HG02623 (cell line): ENCODE measurements at regions not wholly inside any gene's neighbourhood (a gene's known extent, or its start where the extent isn't known, plus 50 kb on each side); places are given as distances from the start of the nearest gene placed in this dataset.

Experiments
- ATAC-seq: cut with Tn5 transposase; IDR thresholded peaks from one replicate; pipeline ENCODE4 v1.9.1; 2021; ENCODE audit warnings: moderate library complexity; ENCODE audit not compliant: unreplicated experiment

DNA sequence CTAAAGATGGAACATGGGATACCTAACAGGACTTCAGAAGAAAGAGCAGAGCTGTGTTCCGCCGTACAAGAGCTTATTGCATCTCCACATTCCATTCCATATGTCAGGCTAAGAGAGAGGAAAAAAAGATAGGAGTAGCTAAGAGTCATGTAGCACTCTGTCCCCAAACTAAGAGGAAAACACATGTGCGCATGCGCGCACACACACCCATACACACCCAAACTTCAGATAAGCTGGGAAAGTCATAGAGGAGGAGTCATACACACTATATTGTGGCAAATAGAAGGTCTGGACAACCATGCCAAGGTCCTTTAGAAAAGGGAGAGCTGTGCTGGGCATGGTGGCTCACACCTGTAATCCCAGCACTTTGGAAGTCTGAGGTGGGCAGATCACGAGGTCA lies 132.4 kb downstream of the RAB11FIP2 start:
- ATAC-seq, result no peak

DNA sequence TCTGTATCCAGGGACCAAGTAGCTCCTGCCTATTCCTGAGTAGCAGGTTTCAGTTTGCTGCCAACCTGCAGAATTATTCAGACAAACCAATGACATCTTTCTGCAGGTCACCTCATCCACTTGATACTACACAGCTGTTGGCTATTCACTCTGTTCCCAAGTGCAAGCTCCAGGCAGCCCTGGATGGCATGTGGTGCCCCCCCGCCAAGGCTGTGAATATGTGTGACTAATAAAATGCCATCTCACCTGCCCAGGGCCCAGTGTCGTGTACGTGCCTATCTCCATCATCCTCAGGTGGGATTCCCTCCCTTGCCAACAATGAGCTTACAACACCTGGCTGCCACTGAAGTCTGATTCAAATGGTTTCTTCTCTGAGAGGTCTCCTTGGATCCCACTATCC lies 125.8 kb downstream of the RAB11FIP2 start:
- ATAC-seq, result no peak

DNA sequence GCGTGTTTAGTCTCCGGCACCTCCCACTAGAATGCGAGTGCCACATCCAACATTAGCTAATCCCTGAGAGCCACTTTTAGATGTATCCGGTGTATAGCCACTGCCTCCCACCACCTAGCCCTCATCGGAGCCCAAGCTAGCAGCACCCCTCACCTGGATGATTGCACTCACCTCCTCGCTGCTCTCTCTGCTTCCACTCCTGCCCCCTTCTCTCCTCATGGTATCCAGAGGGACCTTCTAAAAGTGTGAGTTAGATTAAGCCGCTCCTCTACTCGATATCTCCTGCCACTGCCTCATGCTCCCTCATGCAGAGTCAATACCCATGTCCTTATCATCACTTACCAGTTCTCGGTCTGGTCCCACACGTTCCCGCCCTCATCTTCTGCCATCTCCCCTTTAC lies 125.3 kb downstream of the RAB11FIP2 start:
- no peak for ATAC-seq

GRCh38 chr10:117924820-117925219 lies 121.9 kb downstream of the RAB11FIP2 start:
- no peak for ATAC-seq

GRCh38 chr10:117925369-117925768 lies 121.4 kb downstream of the RAB11FIP2 start:
- no peak for ATAC-seq

- ATAC-seq, result no peak
These were observed 120.2 kb downstream of the RAB11FIP2 start for GRCh38 chr10:117926491-117926890.

- no peak for ATAC-seq
These were observed 119.4 kb downstream of the RAB11FIP2 start for GRCh38 chr10:117927332-117927731.

DNA sequence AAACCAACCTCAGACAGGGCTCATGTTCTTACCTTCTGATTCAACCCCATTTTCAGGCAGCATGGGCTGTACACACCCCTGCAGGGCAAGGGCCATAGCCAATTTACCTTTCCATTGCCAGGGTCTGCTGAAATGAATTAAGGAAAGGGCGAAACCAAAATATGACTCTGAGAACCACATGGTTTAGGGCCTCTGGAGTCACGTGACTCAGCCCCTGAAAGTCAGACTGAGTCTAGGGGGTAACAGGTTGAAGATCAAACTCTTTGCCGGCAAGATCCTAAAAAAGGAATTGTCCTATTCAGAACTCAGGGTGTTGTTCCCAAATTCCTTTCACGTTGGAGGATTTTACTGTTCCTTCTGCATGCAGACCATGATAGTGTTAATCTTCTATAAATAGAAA lies 118.9 kb downstream of the RAB11FIP2 start:
- no peak for ATAC-seq

DNA sequence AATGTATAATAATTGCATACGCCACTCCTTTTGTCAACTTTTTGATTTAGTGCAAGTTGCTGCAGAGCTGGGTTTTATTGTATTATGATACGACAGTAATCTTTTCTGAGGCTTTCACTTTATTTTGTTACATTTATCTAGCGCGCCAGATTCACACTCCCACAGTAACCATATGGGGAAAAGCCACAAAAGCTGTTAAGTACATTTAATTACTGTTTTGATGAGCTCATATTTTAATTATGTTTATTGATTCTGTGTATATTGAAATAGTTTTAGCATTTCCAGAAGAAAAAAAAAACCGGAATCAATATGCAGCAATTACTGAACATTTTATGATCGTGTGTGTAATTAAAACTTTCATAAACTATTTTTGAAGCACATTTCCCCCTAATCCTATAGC lies 118.5 kb downstream of the RAB11FIP2 start:
- ATAC-seq, result no peak

DNA sequence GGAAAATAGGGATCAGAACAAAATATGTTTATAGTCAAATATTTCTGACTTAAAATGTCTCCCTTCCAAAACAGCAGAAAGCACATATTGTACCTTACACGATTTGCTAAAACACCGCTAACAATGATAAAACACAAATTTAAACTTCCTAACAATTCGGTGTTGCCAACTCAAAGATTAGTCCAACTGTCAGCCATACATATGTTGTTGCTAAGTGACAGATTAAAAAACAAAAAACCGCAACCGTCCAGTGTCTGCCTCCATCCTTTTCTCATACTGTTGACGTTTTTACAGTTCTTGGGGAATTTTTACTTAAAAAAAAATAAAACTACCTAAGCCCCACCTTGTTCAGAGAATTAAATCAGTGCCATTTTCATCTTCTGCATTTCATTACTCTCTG lies 118.0 kb downstream of the RAB11FIP2 start:
- no peak for ATAC-seq

DNA sequence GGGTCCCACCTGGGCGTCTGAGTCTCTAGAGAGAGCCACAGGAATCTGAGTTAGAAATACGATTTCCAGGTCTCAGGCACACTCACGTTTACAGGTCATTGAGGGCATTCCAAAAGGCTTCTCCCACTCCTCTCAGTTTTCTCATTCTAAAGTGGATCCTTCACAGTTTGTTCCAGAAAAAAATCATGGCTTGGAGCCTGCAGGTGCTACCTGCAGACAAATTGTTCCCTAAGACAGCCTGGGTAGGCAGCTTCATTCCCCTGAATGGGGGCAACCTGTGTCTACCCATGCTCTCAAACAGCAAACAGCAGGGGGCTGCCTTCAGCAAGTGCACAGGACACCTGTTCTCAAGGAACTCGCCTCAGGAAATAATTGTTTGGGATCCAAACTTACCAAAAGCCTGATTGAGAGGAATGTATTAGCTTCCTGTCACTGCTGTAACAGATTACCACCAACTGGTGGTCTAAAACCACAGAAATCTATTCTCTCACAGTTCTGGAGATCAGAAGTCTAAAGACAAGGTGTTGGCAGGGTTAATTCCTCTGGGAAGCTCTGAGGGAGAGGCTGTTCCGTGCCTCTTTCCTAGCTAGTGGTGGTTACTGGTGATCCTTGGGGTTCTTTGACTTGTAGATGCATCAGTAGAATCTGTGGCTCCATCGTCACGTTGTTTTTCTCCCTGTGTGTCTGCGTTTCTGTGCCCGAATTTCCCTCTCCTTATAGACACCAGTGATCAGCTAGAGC lies 117.2 kb downstream of the RAB11FIP2 start:
- no peak for ATAC-seq

GRCh38 chr10:117931078-117931477 lies 115.7 kb downstream of the RAB11FIP2 start:
- ATAC-seq, result no peak

GRCh38 chr10:117933036-117933435 lies 113.7 kb downstream of the RAB11FIP2 start:
- ATAC-seq, result no peak

- no peak for ATAC-seq
These were observed 112.3 kb downstream of the RAB11FIP2 start for GRCh38 chr10:117934477-117934876.

DNA sequence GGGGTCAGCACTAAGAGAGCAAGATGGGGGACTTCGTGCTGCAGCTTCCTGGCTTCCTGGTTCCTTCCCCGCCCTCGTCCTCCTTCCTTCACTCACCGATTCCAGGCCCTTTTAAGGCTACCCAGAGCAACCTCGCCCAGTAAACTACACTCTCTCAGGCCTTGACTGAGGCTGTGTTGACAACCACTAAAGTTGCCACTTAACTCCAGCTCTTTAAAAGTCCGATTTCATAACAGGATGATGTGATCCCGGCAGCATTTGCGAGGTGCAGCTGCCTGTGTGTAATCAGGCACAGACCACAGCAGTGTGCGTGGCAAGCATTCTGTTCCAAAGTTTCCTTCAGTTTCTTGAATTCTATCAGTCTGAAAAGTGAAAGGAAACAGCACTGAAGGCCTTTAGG lies 110.6 kb downstream of the RAB11FIP2 start:
- no peak for ATAC-seq

DNA sequence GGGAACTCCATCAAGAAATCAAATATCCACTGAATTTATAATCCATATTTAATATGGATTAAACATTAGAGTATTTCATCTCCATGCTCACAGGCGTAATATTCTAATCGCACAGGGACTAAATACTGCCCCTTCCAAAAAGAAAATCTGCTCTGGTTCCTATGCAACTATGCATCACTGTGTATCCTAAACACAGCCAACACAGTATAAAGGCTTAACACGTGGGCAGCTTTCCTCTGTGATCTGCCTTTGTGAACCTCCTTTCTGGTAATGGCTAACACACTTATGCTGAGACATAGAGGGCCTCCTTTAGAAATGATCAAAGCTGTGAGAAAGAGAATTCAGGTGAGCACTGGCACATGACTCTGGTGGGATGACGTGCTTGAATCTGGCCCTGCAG lies 110.2 kb downstream of the RAB11FIP2 start:
- ATAC-seq, result no peak

GRCh38 chr10:117936976-117937375 lies 109.8 kb downstream of the RAB11FIP2 start:
- ATAC-seq, result no peak

- ATAC-seq, result no peak
These were observed 108.6 kb downstream of the RAB11FIP2 start for GRCh38 chr10:117938104-117938503.

DNA sequence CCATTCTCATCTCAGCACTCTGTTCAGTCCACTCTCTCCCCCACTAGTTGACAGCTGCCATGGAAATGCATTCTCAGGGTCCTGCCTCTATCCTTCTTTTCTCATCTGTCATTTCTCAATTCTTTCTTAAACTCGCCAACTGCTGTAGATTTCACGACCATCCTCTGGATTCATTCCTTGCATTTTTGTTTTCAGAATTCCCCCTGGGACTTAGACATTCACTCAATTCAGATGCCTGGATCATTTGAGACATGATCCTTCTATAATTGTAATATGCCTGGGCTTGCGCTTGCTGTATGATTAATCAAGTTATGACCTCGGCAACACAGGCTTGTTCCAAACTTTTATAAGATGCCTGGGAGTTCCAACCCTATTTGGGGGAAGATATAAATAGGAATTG lies 104.5 kb downstream of the RAB11FIP2 start:
- ATAC-seq, result no peak

DNA sequence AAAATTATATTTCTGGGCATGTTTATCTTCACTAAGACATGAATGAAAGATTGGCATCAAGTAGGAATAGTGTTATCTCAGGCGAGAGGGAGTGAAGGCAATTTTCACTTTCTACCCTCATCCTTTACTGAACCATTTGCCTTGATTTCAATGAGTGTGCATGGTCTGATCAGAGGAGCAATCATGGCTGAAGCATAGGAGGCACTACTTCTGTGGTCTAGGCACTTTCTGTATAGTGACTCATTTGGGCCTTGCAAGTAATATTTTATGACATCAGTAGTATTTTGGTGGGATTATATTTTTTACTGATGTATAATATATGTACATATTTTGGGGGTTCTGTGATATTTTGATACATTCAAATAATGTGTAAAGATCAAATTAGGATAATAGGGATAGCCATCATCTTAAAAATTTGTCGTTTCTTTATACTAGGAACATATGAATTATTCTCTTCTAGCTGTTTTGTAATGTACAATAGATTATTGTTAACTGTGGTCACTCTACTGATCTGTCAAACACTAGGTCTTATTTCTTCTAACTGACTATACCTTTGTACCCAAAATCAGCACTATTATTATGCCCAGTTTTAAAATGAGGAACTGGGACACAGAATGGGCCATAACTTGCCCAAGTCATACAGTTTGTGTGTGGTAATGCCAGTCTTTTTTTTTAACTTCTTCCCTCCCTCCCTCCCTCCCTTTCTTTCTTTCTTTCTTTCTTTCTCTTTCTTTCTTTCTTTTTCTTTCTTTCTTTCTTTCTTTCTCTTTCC lies 101.9 kb downstream of the RAB11FIP2 start:
- no peak for ATAC-seq

GRCh38 chr10:117945651-117946050 lies 101.1 kb downstream of the RAB11FIP2 start:
- ATAC-seq, result no peak

DNA sequence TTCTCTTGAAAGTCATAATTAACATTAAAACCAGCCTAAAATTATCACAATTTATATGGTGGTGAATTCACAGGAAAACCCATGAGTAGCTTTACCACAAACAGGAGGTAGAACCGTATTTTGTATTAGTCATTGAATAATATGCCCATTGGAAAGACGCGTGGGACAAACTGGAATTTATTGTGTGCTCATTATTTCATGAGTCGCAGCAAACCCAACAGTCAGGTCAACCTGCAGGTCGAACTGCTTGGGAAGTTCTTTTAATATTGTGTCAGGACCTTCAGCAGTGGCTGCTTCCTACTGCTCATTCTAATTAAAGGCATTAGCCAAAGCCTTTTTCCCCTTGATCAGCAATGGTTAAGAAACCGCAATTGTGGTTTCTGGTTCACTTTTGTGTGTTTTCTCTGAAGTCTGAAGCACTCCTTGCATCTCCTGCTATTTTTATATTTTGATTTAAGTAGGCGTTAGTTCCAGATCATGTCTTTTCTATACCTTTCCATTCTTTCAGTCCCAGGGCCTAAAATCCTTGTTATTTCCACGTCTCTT lies 100.1 kb downstream of the RAB11FIP2 start:
- no peak for ATAC-seq
